ENCODE measurements at regions not wholly inside any gene's neighbourhood (a gene's known extent, or its start where the extent isn't known, plus 50 kb on each side); places are given as distances from the start of the nearest gene placed in this dataset.

GRCh38 chr15:47206358-47206978, 510.8 kb upstream of the SEMA6D start:
- no peak for TF ChIP-seq CTCF (IDR thresholded peaks at IDR 0.05; ENCODE audit: unreplicated experiment)
- H3K4me1 Mint-ChIP-seq (ENCODE audit: unreplicated experiment), result no peaks in the 10 kb centered on the region
- DNase-seq (ENCODE audit: low spot score), result no peak
- no peaks in the 10 kb centered on the region for H3K36me3 Mint-ChIP-seq (ENCODE audit: low read depth, unreplicated experiment)
- H3K9me3 Mint-ChIP-seq (ENCODE audit: unreplicated experiment), result no peaks in the 10 kb centered on the region
- no peaks in the 10 kb centered on the region for H3K27me3 Mint-ChIP-seq (ENCODE audit: unreplicated experiment)
- H3K27ac Mint-ChIP-seq (ENCODE audit: unreplicated experiment), result no peak overlapping the region
- no peak overlapping the region for H3K4me3 Mint-ChIP-seq (ENCODE audit: unreplicated experiment)

GRCh38 chr15:47209591-47209990, 507.7 kb upstream of the SEMA6D start:
- DNase-seq (ENCODE audit: low spot score), result no peak
- Mint-ChIP-seq H3K9me3 (ENCODE audit: unreplicated experiment) (no peaks in the 10 kb centered on the region), H3K27ac (ENCODE audit: unreplicated experiment) (no peak overlapping the region), H3K4me1 (ENCODE audit: unreplicated experiment) (peaks cover 13% of the 10 kb centered on the region), H3K36me3 (ENCODE audit: low read depth, unreplicated experiment) (no peaks in the 10 kb centered on the region), H3K4me3 (ENCODE audit: unreplicated experiment) (no peak overlapping the region), H3K27me3 (ENCODE audit: unreplicated experiment) (no peaks in the 10 kb centered on the region)
- TF ChIP-seq CTCF (IDR thresholded peaks at IDR 0.05; ENCODE audit: unreplicated experiment), result no peak

DNA sequence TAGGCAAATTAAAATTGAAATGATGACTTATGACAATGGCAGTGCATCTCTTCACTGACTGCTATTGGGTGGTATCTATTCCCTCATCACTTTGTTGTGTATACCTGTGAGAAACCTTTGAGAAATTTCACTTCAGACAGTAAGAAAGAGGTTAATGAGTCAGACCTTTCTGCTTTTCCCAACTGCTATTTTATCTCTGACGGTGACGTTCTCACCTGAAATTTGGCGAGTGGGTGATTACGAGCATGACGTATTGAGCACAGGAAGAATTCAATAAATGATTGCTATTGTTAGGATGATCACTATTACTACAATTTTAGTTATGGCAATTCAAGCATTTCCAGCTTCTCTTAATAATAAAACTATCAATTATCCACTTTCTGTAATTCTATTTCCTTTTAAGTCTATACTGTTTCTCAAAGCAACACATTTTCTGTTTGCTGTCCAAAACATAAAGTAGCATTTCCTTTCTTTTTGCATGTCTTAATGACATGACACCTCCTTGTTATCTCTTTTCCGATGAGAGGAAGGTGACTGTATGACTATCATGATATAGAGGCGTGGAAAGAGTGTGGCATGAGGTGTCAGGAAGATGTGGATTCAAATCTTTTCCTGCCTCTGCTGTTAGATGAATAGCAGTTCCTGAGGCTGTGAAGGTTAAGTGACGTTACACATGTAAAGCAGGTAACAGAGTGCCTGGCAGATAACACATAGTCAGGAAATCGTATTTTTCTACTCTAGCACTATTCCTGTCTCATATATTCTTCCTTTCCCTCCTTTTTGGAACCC, 504.9 kb upstream of the SEMA6D start:
- no peaks in the 10 kb centered on the region for H3K9me3 Mint-ChIP-seq (ENCODE audit: unreplicated experiment)
- DNase-seq (ENCODE audit: low spot score), result no peak
- H3K36me3 Mint-ChIP-seq (ENCODE audit: low read depth, unreplicated experiment), result no peaks in the 10 kb centered on the region
- no peak overlapping the region for H3K4me3 Mint-ChIP-seq (ENCODE audit: unreplicated experiment)
- peaks cover 13% of the 10 kb centered on the region for H3K4me1 Mint-ChIP-seq (ENCODE audit: unreplicated experiment)
- no peaks in the 10 kb centered on the region for H3K27me3 Mint-ChIP-seq (ENCODE audit: unreplicated experiment)
- H3K27ac Mint-ChIP-seq (ENCODE audit: unreplicated experiment), result no peak overlapping the region
- TF ChIP-seq CTCF (IDR thresholded peaks at IDR 0.05; ENCODE audit: unreplicated experiment), result no peak

GRCh38 chr15:47213883-47214282, 503.4 kb upstream of the SEMA6D start:
- TF ChIP-seq CTCF (IDR thresholded peaks at IDR 0.05; ENCODE audit: unreplicated experiment), result no peak
- no peak overlapping the region for H3K27ac Mint-ChIP-seq (ENCODE audit: unreplicated experiment)
- H3K36me3 Mint-ChIP-seq (ENCODE audit: low read depth, unreplicated experiment), result no peaks in the 10 kb centered on the region
- H3K4me3 Mint-ChIP-seq (ENCODE audit: unreplicated experiment), result no peak overlapping the region
- H3K27me3 Mint-ChIP-seq (ENCODE audit: unreplicated experiment), result peaks cover 2% of the 10 kb centered on the region
- no peak for DNase-seq (ENCODE audit: low spot score)
- H3K9me3 Mint-ChIP-seq (ENCODE audit: unreplicated experiment), result no peaks in the 10 kb centered on the region
- H3K4me1 Mint-ChIP-seq (ENCODE audit: unreplicated experiment), result peaks cover 13% of the 10 kb centered on the region

DNA sequence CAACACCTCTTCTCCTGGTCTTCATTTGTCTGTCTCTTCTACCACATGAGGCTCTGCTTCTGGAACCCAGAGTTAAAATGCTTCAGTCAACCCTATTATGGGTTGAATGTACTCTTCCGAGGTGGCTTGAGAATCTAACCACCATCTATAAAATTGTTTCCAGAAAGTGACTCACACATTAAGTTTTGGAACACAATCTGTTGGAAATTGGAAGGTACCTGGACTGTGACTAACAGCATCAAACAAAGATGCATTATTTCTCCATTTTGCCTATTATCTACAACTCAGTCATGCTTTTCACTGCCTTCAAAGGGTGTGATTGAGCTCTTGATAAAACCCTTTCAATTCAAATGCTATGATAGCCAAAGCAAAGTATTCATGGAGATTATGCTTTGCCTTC, 499.0 kb upstream of the SEMA6D start:
- TF ChIP-seq CTCF (IDR thresholded peaks at IDR 0.05; ENCODE audit: unreplicated experiment), result no peak
- DNase-seq (ENCODE audit: low spot score), result no peak

More for the DNA sequence above, 499.0 kb upstream of the SEMA6D start:
- H3K36me3 Mint-ChIP-seq (ENCODE audit: low read depth, unreplicated experiment), result no peaks in the 10 kb centered on the region
- H3K4me3 Mint-ChIP-seq (ENCODE audit: unreplicated experiment), result no peak overlapping the region
- H3K27me3 Mint-ChIP-seq (ENCODE audit: unreplicated experiment), result peaks cover 2% of the 10 kb centered on the region
- peaks cover 4% of the 10 kb centered on the region for H3K4me1 Mint-ChIP-seq (ENCODE audit: unreplicated experiment)
- H3K9me3 Mint-ChIP-seq (ENCODE audit: unreplicated experiment), result no peaks in the 10 kb centered on the region
- H3K27ac Mint-ChIP-seq (ENCODE audit: unreplicated experiment), result no peak overlapping the region

Measured in endothelial cell (in vitro differentiated cells).